ENCODE measurements at regions not wholly inside any gene's neighbourhood (a gene's known extent, or its start where the extent isn't known, plus 50 kb on each side); places are given as distances from the start of the nearest gene placed in this dataset.

- DNase-seq (ENCODE audit: low read depth in 2 of 2): no peak
These were observed 197.7 kb upstream of the CIBAR2 start for GRCh38 chr16:85309656-85310587.

DNA sequence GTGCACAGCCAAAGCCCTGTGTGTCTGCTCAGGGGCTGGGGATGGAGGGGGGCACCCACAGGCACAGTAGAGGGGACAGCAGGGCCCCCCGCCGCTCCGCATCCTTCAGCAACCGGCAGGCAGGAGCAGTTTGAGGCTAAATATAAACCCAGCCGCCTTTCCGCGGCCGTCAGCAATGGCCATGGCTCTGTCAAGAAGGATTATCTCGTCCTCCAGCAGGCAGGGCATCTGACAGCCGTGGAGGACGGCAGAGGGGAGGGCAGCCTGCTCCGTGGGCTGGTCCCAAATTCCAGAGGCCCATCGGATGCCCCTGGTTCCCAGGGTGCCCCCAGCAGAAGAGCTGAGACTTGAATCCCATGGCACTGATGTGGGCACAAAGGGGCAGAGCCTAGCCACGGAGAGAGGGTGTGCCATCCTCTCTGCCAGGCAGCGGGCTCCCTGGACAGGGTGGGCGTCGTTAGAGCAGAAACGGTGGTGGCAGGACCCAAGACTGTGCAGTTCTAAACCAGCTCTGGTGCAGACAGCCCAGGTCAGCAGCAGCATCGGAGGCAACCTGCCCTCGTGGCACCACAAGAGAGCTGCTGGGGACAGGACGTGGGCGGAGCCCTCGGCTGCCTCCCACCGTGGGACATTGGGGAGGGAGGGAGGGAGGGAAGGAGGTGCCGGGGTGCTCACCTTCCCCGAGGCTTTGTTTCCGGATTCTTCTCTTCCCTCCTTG, 198.8 kb upstream of the CIBAR2 start:
- no peak for DNase-seq (ENCODE audit: low read depth in 2 of 2)

- no peak for DNase-seq (ENCODE audit: low read depth in 2 of 2)
These were observed 199.5 kb upstream of the CIBAR2 start for GRCh38 chr16:85311741-85312140.

DNA sequence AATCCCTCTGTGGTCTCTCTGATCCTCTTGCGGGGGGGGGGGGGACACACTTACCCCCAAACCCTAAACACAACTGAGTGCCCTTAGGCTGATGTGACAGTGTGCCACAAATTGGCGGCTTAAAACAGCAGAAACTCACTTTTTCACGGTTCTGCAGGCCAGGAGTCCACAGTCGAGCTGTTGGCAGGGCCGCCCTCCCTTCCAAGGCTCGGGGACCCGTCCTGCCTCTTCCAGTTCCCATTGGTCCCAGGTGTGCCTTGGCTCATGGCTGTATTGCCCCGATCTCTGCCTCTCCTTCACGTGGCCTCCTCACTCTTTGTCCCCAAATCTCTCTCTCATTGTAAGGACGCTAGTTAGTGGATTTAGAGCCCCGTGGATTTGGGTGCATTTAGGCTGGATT, 199.9 kb upstream of the CIBAR2 start:
- no peak for DNase-seq (ENCODE audit: low read depth in 2 of 2)

DNA sequence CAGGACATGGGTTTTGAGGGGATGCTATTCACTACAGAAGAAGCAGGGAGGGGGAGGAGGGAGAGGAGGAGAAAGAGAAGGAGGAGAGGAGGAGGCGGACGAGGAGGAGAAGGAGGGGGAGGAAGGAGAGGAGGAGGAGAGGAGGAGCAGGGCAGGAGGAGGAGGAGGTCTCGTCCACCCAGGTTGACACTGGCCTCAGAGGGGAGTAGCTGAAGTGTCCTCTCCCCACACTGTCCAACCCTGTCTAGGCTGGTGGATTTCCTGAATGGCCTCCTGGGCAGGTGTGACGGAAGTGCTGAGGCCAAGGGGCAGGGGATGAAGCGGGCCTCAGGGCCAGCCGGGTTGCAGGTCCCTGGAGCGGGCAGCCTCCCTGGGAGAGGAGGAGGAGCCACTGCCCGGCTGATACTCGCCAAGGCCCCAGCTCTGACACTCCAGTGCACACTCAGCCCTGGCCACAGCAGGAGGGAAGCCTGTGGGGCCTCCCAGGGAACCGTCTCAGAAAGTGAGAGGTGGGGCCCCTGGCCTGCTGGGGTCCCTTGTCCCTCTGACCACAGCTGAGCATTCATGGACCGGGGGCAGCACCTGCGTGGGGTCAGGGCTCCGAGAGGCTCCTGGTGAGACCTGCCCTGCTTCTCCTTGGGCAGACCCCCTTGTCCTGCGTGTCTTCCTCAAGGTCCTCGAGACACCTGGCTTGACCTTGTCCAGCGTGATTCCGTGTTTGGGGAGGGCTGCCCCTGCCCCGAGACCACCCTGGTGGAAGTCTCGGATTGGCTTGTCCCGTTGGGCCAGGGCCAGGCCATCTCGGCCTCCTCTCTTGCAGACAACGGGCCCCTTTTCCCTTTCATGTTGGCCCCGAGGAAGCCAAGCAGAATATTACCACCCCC, 200.6 kb upstream of the CIBAR2 start:
- no peak for DNase-seq (ENCODE audit: low read depth in 2 of 2)

DNA sequence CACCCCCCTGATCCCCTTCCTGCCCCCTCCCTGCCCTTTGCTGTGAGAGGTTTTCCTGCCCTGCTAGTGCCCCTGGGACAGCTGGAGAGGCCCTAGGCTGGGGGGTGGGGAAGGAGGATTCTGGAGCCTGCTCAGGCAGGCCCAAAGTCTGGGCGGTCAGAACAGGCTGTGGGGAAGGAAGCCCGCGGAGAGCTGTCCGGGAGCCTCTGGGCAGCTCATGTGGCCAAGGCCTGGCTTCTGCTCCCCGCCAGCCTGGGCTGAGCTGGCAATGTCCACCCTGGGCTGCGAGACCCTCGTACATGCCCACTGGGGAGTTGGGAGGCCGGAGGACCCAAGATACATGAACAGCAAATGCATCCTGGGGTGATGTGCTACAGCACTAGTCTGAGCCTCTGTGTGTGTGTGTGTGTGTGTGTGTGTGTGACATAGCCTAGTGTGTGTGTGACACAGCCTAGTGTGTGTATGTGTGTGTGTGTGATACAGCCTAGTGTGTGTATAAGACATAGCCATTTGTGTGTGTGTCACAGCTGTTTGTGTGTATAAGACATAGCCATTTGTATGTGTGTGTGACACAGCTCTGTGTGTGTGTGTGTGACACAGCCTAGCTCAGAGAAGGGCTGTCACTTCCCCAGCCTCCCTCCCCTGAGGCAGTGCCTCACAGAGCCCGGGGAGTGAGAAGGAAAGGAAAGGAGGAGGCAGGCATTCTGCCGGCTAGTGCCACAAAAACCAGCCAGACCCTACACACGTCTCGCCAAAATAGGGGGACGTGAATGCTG, 201.4 kb upstream of the CIBAR2 start:
- DNase-seq (ENCODE audit: low read depth in 2 of 2): no peak

DNA sequence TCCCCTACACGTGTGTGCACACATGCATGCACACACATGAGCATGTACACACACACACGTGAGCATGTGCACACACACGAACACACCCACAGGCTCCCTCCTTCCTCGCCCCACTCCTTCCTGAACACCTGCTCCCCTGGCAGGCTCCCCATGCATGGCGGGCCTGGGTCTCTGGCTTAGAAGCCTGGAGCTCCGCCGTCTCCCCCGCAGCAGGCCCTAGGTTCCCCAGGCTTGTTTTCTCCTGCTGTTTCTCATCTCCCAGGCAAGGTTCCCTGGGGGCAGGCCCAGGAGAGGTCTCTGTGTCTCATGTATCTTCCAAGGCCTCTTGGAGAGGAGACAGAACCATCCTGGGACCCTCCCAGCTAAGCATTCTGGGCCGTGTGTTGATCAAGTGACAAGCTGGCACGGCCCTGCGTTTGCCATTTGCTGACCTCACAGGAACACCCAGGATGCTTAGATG, 202.3 kb upstream of the CIBAR2 start:
- DNase-seq (ENCODE audit: low read depth in 2 of 2): no peak

- no peak for DNase-seq (ENCODE audit: low read depth in 2 of 2)
These were observed 203.6 kb upstream of the CIBAR2 start for GRCh38 chr16:85315866-85316265.

DNA sequence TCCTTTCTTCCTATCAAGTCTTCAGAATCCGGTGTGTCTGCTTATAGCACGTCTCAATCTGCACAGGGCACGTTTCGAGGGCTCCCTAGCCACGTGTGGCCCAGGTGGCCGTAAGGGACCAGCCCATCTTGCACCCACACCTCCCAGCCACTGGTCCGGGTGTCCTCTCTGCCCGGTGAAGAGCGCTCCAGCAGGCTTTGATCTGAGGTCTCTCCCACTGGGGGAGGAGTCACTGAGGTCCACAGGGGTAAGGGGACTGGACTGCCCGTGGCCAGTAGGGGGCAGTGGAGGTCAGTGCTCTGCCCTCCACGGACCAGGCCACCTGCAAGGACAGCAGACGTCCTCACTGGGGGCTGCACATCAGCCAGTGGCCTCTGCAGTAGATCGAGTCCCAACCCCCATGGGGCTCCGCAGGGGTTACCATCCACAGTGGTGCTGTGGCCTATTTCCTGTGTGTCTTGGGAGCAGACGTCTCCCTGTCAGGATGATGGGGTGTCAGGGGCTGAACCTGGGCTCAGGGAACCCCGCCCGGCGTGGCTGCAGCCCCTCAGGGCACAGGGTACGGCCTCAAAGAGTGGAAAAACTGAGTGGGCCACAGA, 204.1 kb upstream of the CIBAR2 start:
- DNase-seq (ENCODE audit: low read depth in 2 of 2): no peak

DNA sequence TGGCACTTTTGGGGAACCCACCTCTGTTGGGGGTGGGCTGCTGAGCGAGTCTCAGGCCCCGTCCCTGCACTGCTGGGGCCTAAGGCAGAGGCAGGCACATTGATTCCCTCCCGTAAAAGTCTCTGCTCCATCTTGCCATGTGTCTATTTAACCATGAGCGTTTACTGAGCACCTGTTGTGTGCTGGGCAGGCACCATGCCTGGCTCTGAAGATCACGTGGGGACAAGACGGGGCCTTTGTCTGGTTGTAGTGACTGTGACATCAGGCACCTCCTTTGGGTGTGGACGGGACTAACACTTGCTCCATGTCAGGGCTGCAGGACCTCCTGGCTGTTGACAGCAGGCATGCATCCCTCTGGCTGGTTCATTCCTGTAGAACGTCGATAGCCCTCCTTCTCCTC, 204.7 kb upstream of the CIBAR2 start:
- no peak for DNase-seq (ENCODE audit: low read depth in 2 of 2)

DNA sequence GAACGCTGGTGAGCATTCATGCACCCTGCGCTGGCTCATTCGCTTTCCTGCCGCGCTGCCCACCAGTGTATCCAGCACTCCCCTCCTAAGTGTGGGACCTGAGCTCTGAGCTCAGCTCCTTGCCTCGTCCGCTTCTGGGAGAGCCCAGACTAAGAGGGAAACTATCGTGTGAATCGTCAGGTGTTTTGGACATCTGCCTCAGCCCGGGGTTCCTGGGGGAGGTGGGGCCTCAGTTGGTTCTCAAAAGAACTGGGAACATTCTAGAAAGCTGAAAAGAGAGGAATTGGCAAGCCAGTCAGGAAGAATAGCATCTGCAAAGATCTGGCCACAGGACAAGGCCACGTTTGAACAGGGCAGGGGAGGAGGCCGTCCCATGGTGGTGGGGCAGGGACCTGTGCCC, 205.4 kb upstream of the CIBAR2 start:
- DNase-seq (ENCODE audit: low read depth in 2 of 2): no peak

GRCh38 chr16:85319208-85319983, 207.1 kb upstream of the CIBAR2 start:
- DNase-seq (ENCODE audit: low read depth in 2 of 2): no peak

GRCh38 chr16:85319984-85320440, 207.7 kb upstream of the CIBAR2 start:
- no peak for DNase-seq (ENCODE audit: low read depth in 2 of 2)

- DNase-seq (ENCODE audit: low read depth in 2 of 2): no peak
These were observed 208.6 kb upstream of the CIBAR2 start for GRCh38 chr16:85320677-85321385.

GRCh38 chr16:85321509-85322271, 209.4 kb upstream of the CIBAR2 start:
- no peak for DNase-seq (ENCODE audit: low read depth in 2 of 2)

DNA sequence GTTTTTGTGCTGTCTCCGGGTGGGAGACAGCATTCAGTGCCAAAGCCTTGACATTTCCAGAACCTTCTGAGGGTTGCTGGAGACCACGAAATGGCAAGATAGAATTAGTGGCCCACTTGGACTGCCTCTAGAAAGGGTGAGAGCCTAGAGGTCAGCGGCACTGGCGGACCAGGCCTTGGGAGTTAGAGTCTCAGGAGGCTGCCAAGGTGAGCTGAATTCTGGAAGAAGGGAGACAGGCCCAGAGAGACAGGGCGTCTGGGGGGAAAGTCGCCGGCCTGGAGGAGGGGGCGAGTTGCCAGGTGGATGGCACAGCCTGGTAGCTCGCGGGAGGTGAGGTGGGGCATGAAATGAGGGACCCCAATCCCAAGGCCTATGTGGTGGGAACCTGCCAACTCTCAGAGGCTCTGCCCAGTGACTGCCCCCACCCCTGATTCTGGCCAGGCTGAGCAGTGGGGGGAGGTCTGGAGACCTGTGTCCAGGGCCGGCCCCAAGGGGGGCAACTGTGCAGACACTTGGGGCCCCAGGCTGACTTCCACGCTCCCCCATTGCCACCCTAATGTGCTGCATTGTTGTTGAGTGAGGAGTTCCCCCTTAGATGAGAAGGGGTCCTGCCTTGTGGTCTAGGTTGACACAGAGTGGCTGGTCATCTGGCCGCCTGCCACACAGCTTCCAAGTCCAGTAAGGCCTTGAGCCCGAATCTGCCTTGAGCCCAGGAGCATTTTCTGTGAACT, 211.1 kb upstream of the CIBAR2 start:
- no peak for DNase-seq (ENCODE audit: low read depth in 2 of 2)

- DNase-seq (ENCODE audit: low read depth in 2 of 2): no peak
These were observed 211.6 kb upstream of the CIBAR2 start for GRCh38 chr16:85323961-85324253.

- no peak for DNase-seq (ENCODE audit: low read depth in 2 of 2)
These were observed 212.2 kb upstream of the CIBAR2 start for GRCh38 chr16:85324488-85324887.

All from stimulated activated CD4-positive, alpha-beta T cell treated with anti-CD3 and anti-CD28 coated beads, Interleukin-1b, Interleukin-23, amount 100 ng/mL, for 1 hour (primary cell).